AG09319 (cell line): ENCODE measurements at regions not wholly inside any gene's neighbourhood (a gene's known extent, or its start where the extent isn't known, plus 50 kb on each side); places are given as distances from the start of the nearest gene placed in this dataset.

Source experiments
- DNase-seq: peaks from one replicate; pipeline ENCODE4 v3.0.0-alpha.2; 2010; ENCODE audit warnings: low read depth; ENCODE audit errors: extremely low read depth
- TF ChIP-seq, protein P1 (sequence below): IDR thresholded peaks from 2 replicates; pipeline ENCODE4 v1.5.1; 2011; ENCODE audit warnings: low read depth, mild to moderate bottlenecking, inconsistent platforms, low read length, moderate library complexity

- DNase-seq = no peak
- TF ChIP-seq, protein P1, sequence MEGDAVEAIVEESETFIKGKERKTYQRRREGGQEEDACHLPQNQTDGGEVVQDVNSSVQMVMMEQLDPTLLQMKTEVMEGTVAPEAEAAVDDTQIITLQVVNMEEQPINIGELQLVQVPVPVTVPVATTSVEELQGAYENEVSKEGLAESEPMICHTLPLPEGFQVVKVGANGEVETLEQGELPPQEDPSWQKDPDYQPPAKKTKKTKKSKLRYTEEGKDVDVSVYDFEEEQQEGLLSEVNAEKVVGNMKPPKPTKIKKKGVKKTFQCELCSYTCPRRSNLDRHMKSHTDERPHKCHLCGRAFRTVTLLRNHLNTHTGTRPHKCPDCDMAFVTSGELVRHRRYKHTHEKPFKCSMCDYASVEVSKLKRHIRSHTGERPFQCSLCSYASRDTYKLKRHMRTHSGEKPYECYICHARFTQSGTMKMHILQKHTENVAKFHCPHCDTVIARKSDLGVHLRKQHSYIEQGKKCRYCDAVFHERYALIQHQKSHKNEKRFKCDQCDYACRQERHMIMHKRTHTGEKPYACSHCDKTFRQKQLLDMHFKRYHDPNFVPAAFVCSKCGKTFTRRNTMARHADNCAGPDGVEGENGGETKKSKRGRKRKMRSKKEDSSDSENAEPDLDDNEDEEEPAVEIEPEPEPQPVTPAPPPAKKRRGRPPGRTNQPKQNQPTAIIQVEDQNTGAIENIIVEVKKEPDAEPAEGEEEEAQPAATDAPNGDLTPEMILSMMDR = no peak
Measured at GRCh38 chr7:13333371-13333770, 645.9 kb downstream of the ARL4A start.

DNA sequence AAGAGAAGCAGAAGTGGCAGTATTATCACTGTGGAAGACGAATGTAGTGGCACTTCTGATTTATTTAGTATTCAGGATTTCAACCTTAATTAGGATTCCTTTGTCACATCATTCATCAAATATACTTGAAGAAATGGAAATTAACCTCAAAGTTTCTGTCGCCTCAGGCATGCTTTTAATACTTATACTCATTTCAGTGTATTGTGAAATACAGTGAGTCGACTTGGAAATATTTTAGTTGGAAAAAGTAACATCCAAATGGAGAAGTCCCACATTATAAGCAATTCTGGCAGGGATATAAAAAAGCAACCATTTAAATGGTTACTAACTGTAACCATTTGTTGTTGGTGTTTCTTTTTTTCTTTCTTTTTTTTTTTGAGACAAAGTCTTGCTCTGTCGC is 648.8 kb downstream of the ARL4A start:
- TF ChIP-seq, protein P1 = no peak
- DNase-seq = no peak

DNA sequence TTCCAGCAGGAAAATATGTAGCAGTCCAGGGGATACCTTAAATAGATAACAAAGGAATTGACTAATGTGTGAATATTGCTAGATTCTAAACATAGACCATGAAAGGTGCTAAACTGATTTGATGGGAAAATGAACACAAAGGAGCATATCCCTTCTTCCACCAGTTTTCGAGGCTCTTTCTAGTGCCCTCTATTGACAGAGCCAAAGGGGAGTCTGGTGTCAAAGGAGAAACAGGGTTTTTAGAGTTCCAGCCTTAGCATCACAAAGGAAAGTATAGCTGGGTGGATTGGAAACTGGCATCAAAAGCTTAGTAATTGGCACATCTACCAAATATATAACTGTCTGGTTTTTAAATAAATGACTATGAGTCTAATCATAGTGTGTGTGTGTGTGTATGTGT is 636.8 kb downstream of the ETV1 start:
- TF ChIP-seq, protein P1 = no peak
- no peak for DNase-seq

- DNase-seq = no peak
- TF ChIP-seq, protein P1 = no peak
Measured at GRCh38 chr7:13359656-13360055, 629.8 kb downstream of the ETV1 start.

GRCh38 chr7:13386741-13387140 is 602.7 kb downstream of the ETV1 start:
- no peak for DNase-seq
- TF ChIP-seq, protein P1 = no peak

GRCh38 chr7:13407911-13408310 is 581.6 kb downstream of the ETV1 start:
- TF ChIP-seq, protein P1 = no peak
- no peak for DNase-seq

GRCh38 chr7:13411151-13411550 is 578.3 kb downstream of the ETV1 start:
- TF ChIP-seq, protein P1 = no peak
- DNase-seq = no peak

DNA sequence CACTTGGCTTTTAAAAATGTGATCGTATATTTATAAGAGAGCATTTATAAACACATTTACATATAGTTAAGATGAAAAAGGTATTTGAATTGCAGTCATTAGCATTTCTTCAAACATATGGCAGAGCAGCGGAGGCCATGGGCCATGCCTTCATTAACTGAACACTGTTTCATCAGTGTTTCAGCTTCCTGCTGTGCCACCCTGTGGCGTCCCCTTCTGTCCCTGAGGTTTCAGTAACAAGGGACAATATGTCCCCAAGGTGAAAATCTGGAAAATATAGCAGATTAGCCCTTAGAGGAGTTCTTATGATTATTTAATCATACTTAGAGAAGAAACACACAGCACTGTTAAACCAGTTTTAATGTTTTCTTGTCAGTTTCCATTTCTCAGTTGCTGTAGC is 577.8 kb downstream of the ETV1 start:
- TF ChIP-seq, protein P1 = no peak

More for the DNA sequence above, 577.8 kb downstream of the ETV1 start:
- no peak for DNase-seq
